ENCODE measurements at regions not wholly inside any gene's neighbourhood (a gene's known extent, or its start where the extent isn't known, plus 50 kb on each side); places are given as distances from the start of the nearest gene placed in this dataset.

- TF ChIP-seq CTCF (IDR thresholded peaks at IDR 0.05), result no peak
- no peak for TF ChIP-seq EP300 (IDR thresholded peaks at IDR 0.05)
- no peak for TF ChIP-seq BCL3 (IDR thresholded peaks at IDR 0.05)
These were observed 141.4 kb upstream of the PIK3R1 start for GRCh38 chr5:68074048-68074632.
